ENCODE measurements at regions not wholly inside any gene's neighbourhood (a gene's known extent, or its start where the extent isn't known, plus 50 kb on each side); places are given as distances from the start of the nearest gene placed in this dataset.

DNA sequence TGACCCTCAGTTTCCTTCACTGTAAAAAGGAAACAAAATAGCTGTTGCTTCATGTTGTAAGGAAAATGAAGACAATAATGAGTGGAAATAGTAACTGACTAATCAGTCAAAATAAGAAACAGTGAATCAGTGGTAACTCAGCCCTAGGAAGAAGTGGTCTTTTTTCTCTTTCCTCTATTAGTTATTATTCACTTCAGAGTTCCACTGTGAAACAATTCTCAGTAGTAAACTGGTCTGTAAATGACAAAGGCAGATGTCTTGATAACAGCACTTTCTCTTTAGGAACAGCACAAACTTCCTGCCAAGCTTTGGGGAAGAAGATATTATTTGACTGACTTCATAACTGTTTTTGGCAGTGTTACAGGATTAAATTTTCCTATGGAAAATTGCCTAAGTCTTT, 600.5 kb upstream of the KLHL1 start:
- H3K9ac ChIP-seq (ENCODE audit: extremely low read depth, insufficient read length, low read length), result no peak overlapping the region
- H3K79me1 ChIP-seq (ENCODE audit: insufficient read depth, low read depth, low read length, poor library complexity, severe bottlenecking), result no peaks in the 10 kb centered on the region
- TF ChIP-seq, protein P1, sequence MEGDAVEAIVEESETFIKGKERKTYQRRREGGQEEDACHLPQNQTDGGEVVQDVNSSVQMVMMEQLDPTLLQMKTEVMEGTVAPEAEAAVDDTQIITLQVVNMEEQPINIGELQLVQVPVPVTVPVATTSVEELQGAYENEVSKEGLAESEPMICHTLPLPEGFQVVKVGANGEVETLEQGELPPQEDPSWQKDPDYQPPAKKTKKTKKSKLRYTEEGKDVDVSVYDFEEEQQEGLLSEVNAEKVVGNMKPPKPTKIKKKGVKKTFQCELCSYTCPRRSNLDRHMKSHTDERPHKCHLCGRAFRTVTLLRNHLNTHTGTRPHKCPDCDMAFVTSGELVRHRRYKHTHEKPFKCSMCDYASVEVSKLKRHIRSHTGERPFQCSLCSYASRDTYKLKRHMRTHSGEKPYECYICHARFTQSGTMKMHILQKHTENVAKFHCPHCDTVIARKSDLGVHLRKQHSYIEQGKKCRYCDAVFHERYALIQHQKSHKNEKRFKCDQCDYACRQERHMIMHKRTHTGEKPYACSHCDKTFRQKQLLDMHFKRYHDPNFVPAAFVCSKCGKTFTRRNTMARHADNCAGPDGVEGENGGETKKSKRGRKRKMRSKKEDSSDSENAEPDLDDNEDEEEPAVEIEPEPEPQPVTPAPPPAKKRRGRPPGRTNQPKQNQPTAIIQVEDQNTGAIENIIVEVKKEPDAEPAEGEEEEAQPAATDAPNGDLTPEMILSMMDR (conservative IDR thresholded peaks at IDR 0.05), result no peak
- Mint-ChIP-seq H3K4me3 (no peak overlapping the region), H3K27ac (no peak overlapping the region), H3K9me3 (no peaks in the 10 kb centered on the region; a peak in 1 of 5 replicates), H3K36me3 (ENCODE audit: insufficient read depth in 1 of 3, low read depth in 3 of 3) (no peaks in the 10 kb centered on the region), H3K27me3 (ENCODE audit: low read depth) (no peaks in the 10 kb centered on the region), H3K4me1 (no peaks in the 10 kb centered on the region)
- no peaks in the 10 kb centered on the region for H4K20me1 ChIP-seq (ENCODE audit: control insufficient read depth, insufficient read depth, insufficient read length)
- no peak for DNase-seq
- no peaks in the 10 kb centered on the region for H3K79me2 ChIP-seq (ENCODE audit: insufficient read depth, low read length)
- no peak overlapping the region for H3K4ac ChIP-seq (ENCODE audit: low read depth, low read length)
- no peak overlapping the region for H2BK5ac ChIP-seq (ENCODE audit: insufficient read length, low read length)
- no peak overlapping the region for H2BK15ac ChIP-seq (ENCODE audit: low read depth, low read length)
- no peak overlapping the region for H2BK20ac ChIP-seq (ENCODE audit: low read depth, low read length, poor library complexity, severe bottlenecking)
- no peak overlapping the region for H2BK12ac ChIP-seq (ENCODE audit: insufficient read length, low read depth, low read length)
- no peaks in the 10 kb centered on the region for H3K9me3 ChIP-seq (ENCODE audit: control insufficient read depth, low read depth, low read length)
- no peaks in the 10 kb centered on the region for H3K4me1 ChIP-seq (ENCODE audit: insufficient read depth, low read length)
- H4K8ac ChIP-seq (replicated peaks; ENCODE audit: insufficient read length, low read depth, low read length), result no peak overlapping the region
- H3K27ac ChIP-seq (ENCODE audit: insufficient read length, low read depth, low read length), result no peak overlapping the region
- H3K14ac ChIP-seq (ENCODE audit: insufficient read depth, low read length), result no peak overlapping the region
- no peak overlapping the region for H4K5ac ChIP-seq (ENCODE audit: insufficient read length, low read depth, low read length)
- no peaks in the 10 kb centered on the region for H3K27me3 ChIP-seq (ENCODE audit: insufficient read depth, low read length)
- no peaks in the 10 kb centered on the region for H3K23me2 ChIP-seq (ENCODE audit: insufficient read length, low read depth, low read length, poor library complexity, severe bottlenecking)
- no peak overlapping the region for H3K56ac ChIP-seq (ENCODE audit: insufficient read length, low read depth, low read length)
- no peak overlapping the region for H2BK120ac ChIP-seq (ENCODE audit: low read depth, low read length, poor library complexity, severe bottlenecking)
- no peak overlapping the region for H3K23ac ChIP-seq (ENCODE audit: insufficient read length, low read depth, low read length)
- H3T11ph ChIP-seq (ENCODE audit: low read length), result no peak overlapping the region
- no peak overlapping the region for H2AFZ ChIP-seq (ENCODE audit: low read length)
- H3K18ac ChIP-seq (ENCODE audit: insufficient read length, low read depth, low read length), result no peak overlapping the region
- H3K4me2 ChIP-seq (ENCODE audit: insufficient read depth, insufficient read length, low read length), result no peak overlapping the region
- no peak overlapping the region for H4K91ac ChIP-seq (ENCODE audit: insufficient read length, low read depth, low read length)
- H2AK5ac ChIP-seq (ENCODE audit: insufficient read length, low read length), result no peak overlapping the region
